HG02870 (cell line): ENCODE measurements at regions not wholly inside any gene's neighbourhood (a gene's known extent, or its start where the extent isn't known, plus 50 kb on each side); places are given as distances from the start of the nearest gene placed in this dataset.

Source experiments
- ATAC-seq: cut with Tn5 transposase; IDR thresholded peaks from one replicate; pipeline ENCODE4 v1.9.1; 2021; ENCODE audit warnings: mild to moderate bottlenecking, moderate library complexity; ENCODE audit not compliant: unreplicated experiment

DNA sequence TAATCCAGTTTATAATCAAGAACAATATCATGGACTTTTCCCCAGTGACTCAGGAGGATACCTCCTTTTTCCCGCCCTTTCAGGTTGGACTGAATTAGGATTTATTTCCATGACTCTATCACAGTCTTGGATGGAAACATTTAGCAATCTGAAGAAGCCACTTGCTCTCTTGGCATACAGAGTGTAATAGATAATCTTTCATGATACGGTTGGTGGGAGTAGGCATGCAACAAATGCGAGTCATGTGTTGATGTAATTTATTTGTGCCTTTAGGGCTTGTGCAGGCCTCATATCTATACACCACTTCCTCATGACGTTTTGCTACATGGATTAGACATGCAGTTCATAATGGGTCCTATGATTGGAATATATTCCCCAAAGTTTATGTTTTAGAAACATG is 54.2 kb upstream of the MCTP2 start:
- ATAC-seq: no peak

DNA sequence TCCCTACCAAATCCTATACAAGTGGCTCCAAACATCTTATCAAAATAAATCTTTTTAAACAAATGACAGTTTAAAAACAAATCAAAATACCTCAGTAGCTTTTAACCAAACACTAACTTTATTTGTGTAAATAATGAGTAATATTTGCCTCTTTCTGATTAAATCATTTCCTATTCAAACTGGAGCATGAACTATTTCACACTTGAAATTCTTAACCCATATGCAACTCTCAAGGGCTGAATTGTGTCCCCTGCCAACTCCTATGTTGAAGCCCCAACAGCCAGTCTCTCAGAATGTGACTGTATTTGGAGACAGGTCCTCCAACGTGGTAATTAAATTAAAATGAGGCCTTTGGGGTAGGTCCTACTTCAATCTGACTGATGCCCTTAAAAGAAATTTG is 55.9 kb upstream of the MCTP2 start:
- ATAC-seq: no peak

DNA sequence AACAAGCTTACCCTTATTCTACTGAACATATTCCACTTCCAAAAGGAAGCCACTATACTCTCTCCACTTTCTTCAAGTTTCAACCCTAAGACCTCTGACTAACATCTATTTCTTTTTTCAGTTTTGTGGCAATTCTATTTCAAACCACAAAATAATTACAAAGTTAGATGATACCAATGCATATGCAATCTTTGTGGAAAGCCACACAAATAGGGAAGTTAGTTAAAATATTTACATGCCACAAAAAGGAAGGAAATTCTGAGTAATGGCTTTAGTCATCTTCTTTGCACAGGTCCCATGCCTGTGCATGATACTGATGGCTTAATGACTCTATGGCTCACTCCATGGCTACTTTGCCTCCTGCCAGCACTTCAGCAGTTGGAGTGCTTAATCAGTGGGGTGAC is 57.0 kb upstream of the MCTP2 start:
- peak; percentile 79 for ATAC-seq

DNA sequence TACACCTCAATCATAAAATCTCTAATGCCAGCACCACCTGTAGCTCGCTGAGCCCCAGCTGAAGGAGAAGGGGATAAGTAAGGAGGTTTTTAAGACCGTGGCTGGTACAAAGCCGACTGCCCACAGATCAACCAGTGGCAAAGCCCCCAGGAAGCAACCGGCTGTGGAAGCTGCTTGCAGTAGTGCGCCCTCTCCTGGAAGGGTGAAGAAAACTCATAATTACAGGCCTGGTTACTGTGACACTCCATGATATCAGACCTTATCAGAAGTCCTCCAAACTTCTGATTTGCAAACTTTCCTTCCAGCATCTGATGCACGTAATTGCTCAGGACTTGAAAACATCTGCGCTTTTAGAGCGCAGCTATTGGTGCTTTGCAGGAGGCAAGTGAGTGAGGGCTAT is 63.1 kb upstream of the MCTP2 start:
- ATAC-seq: no peak

DNA sequence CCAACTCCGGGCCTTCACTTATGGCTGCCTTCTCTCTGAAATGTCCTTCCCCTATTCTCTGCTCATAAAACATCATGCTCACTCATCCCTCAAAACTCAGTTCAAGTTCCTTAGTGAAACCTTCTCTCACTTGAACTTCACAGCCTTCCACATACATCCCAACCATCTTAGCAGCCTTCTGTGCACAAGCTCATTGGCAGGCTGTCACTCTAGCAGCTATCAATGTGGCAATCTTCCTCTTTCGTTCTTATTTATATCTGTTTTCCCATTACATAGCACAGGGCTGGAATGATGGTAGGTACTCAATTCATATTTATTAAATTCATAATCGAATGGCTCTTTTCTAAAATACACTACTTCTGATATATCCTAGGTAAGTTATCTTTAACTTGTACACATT is 66.4 kb upstream of the MCTP2 start:
- no peak for ATAC-seq

DNA sequence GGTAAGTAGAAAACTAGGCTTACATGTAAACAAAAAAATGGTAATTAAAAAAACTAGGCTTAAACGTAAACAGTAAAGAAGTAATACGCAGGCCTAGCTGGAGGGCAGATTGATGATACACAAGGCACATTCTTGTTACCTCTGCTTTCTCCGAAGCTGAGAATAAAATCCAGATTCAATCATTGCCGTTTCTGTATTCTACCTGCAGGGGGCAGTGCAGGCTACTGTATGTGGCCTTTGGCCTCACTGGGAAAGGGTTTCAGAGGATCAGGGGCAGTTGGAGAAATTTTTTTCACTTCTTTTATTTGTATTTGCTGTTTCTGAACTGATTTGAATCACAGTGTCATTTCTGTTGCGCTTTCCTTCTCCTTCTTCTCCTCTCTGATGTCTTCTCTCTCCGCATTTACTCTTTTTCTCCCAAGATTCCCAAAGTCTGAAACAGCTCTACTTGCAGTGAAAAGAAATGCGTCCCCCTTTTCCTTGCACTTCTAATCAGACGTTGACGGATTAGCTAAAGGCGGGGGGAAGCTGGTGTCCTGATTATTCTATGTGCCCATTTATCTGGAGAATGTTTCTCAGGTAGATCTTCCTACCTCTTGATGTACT is 67.1 kb upstream of the MCTP2 start:
- ATAC-seq: no peak

DNA sequence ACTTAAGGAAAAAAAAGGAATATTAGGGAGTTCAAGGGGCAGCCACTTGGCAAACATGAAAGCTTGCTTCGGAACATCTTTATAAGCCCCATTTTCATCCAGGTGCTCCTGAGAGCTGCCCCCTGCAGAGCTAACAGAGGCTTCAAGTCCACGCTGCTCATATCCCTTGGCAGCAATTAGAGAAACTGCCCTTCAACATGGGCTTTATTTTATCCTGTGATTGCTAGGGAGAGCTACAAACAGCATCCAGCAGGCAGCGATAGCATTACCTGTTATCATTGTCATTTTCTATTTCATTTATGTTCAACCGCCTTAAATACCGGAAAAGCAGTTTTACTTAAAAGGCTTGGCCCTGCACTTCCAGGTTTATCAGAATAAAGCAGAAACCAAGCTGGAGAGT is 68.4 kb upstream of the MCTP2 start:
- no peak for ATAC-seq

DNA sequence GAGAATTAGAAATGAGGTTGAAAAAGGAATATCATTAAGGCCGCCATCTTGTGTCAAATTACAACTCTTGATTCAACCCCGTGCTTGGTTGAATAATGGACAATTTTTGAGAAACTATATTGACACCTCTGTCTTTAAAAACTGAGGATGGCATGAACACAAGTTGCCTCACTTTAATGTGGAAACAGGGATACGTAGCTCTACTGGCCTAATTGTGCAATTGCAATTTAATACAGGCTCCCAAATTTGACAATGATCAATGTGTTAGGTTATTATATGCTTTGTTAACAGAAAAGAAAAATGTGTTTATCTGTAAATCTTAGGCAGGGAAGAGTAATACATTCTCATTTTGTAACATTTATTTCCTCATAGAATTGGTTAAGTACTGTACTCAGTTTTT is 77.1 kb upstream of the MCTP2 start:
- ATAC-seq: no peak

DNA sequence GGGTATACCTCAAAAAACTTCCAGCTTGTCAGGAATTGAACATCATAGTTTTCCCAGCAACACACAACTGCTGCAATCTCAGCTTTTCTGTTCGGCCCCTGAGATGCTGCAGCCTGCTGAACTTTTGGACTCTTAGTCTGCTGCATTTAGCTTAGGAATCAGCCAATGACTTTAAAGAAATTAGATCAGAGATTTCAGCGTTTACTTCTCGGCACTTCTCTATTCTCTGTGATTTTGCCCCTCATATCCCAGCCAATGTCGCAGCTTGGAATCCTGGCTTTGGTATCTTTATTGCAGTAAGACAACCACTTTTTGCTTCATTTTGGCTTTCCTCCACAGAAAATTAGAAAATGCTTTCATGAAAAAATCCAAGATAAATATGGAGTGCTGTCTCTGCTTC is 86.3 kb upstream of the MCTP2 start:
- ATAC-seq: no peak

DNA sequence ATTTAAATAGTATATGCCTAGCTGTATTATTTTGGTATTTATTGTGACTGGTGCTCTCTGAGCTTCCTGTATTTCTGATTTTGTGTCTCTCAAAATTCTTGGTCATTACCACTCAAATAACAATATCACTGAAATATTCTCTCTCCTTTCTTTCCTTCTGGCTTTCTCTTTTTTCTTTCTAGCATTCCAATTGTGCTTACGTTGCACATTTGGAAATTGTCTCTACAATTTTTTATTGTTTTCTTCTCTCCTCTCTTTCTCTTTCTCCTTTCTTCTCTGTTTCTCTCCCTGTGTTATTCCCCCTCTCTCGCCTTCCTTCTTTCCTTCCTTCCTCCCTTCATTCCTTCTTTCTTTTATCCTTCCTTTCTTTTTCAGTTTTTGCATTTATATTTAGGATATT is 89.6 kb upstream of the MCTP2 start:
- ATAC-seq: no peak

DNA sequence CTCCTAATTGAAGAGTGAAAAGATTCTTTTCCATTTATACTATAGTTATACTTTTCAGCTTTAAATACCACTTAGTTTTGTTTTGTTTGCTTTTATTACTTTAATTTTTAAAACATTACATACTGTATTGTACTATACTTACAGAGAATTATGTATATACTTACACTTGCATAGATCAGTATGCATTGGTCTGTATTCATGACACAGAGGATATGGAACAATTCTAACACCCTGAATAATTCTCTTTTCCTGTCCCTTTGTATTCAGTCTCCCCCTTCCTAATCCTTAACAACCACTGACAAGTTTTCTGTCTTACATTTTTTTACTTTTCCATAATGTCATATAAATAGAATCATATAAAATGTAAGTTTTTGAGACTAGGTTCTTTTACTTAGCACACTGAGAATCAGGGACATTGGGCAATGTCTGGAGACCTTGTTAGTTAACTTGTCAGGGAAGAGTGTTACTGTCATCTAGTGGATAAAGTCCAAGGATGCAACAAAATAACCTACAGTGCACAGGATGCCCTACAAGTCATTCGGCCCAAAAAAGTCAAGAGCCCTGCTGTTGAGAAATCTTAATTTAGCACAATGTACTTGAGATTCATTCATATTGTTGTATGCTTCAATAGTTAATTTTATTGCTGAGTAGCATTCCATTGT is 95.7 kb upstream of the MCTP2 start:
- ATAC-seq: no peak

DNA sequence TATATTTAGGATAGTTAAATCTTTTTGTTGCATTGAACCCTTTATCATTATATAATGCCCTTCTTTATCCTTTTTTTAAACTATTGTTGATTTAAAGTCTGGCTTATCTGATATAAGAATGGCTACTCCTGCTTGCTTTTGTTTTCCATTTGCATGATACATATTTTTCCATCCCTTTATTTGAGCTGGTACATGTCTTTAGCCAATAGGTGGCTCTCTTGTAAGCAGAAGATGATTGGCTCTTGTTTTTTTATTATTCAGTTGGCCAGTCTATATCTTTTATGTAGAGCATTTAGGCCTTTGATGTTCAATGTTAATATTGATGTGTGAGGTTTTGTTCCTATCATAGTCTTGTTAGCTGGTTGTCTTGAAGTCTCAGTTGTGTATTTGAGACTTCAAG is 99.5 kb upstream of the MCTP2 start:
- no peak for ATAC-seq

DNA sequence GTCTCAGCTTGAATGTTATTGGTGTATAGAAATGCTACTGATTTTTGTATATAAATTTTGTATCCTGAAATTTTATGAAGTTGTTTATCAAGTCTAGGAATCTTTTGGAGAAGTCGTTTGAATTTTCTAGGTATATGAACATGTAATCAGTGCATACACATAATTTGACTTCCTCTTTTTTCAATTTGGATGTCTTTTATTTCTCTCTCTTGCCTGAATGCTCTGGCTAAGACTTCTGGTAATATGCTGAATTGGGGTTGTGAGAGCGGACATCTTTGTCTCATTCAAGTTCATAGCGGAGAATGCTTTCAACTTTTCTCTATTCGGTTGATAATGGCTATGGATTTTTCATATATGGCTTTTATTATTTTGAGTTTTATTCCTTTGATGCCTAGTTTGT is 100.9 kb upstream of the MCTP2 start:
- no peak for ATAC-seq

DNA sequence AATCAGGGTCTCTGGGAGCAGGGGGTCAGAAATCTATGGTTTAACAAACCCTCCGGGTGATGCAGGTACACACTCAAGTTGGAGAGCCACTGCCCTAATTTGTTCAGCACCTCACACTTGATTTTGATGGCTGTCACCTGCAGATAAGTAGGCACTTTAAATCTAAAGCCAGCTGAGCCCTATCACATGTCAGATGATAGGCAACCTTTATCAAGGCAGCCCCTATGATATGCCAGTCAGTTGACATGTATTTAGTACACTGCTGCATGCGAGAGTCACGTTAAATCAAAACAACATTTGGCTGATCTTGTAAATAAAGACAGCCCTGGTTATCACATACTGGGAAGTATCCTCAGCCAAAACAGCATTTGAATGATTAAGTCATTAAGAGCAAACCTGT is 104.4 kb upstream of the MCTP2 start:
- ATAC-seq: no peak

DNA sequence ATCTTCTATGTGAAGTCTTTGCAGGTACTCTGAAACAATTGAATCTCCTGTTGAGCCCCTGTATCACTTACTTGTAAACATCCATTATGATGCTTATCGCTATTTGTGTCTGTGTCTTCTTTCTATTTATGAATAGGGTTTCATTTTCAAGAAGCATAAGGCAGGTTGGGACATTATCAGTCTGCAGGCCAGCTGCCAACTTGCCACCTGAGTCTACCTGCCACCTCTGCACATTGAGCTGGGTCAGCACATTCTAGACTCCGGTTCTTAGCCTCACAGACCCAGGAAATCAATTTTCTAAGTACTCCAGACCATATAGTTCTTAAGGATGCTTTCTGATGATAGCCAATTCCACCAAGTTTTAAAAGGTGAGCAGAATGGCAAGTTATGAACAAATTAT is 105.7 kb upstream of the MCTP2 start:
- ATAC-seq: no peak

DNA sequence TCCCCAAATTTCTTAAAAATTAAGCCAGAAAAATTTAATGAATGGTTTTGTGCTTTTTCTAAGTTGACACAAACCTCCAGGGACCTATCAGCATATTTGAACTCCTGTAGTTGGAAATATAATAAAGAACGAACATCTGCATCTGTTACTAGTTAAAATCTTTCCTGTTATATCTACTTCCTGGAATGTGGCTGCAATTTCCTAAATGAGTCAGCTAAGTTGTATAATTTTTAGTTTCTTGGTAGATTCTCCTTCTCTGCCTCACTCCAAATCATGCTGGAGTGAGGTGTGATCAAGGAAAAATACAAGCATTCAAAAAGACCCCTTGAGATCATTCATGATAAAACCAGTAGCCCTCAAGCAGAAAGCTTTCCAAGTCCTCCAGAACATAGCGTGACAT is 106.2 kb upstream of the MCTP2 start:
- ATAC-seq: no peak

DNA sequence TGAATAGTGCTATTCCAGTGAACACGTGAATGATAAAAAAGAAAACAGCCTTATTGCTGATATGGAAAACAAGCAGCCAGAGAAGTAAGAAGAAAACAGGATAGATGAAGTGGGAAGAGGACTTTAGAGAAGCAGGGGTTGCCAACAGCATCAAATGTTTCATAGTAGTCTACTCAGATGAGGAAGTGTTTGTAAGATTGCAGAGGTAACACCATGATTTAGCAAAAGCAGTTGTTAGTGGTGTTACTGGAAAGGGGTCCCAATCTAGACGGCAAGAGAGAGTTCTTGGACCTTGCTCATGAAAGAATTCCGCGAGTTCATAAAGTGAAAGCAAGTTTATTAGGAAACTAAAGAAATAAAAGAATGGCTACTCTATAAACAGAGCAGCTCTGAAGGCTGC is 108.8 kb upstream of the MCTP2 start:
- no peak for ATAC-seq

DNA sequence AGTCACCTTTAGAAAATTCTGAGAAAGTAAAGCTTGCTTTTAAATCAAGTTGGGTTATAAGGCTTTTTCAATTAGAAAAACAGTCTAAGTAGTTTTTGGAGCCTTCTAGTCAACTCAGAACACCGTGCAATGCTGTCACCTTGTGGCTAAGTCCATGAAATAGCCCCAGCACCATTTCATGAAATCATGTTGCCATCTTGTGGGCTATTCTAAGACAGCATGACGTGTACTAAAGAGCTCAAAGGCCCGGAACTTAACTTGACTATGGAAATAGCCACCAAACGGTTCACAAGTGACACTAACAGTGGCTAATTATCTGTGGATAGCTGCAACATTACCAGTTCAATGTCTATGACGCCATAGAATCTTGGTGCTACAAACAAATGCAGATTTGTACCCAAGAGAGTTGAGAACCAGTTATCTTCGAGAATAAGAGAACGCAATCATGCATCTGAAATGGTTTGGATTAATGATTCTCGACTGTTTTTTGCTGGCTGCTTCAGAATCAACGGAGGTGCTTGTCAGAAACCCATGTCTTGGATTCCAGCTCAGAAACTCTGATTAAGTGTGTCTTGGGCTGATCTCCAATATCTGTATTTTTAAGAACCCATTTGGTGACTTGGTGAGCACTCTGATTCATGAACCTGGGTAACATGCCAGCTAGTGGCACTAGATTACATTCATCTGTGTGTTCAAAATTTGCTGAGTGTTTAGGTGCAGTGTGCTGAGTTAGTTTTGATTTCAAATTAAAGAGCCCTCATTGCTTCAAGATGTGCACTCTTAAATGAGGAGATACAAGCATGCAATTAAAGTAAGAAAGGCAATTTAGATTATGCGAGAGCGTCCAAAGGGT is 111.2 kb upstream of the MCTP2 start:
- ATAC-seq: peak; percentile 99

DNA sequence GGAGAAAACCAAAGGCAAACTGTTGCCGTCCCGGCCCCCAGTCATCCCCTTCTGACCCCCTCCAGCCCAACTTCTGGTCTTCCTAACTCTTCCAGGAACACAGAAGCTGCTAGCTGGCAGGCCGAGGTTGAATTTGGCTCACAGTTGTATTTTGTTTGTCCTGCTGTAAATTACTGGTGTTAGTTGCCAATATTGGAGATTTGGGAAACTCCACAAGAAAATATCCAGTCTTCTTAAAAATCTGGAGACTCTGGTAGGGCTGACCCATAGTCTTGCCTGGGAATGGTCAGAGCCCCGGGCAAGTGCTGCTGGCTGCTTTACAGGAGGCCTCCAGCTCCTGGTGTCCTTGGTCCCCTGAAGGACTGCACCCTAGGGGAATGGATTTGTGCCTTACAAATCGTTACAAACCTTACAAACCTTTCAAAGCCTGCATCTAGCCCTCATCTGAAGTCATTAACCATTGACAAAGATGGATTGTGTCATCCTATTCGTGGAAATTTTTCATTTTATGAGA is 112.0 kb upstream of the MCTP2 start:
- no peak for ATAC-seq

DNA sequence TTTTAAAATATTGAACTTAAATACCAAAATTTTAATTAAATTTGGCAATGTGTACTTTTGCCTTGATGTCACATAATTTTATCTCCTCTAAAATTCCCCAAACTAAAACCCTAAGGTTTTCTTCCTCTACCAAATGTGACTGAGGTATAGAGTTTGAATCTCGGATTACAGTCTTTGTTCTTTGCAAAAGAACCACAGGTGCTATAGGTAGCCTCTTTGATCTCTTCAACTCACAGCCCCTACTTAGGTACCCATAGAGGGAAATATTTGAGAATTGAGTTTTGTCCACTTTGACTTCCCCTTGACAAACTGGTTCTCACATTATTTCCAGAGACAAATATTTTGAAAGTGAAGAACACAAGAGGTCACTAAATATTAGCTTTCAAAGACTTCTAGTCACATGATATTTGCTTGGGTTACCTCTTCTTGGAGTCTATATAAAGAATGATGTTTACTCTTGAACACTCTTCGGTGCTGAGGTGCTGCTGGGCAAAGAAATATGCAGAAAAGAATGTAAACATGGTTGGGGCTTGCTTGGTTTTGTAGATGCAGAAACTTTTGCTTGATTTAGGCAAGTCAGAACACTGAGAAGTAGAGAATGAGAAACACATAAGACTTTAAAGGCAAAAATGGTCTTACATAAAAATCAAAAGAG is 120.8 kb upstream of the MCTP2 start:
- ATAC-seq: no peak

DNA sequence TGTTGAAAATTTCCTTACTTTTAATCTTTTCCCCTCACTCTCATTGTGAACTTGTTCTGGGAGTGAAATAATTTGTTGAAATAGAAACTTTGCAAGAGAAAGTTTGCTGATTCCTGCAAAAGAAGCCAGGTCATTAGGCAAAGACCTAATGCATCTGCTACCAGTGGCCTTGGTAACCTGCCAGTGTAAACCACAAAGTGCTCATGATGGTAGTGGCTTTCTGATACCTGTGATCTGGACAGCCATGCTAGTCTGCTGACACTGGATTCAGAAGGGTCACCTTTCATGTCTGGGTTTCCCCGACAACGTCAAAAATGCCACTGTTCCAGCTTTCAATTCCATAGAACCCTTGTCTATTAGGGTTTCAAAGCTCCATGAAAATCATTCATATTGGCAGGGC is 123.7 kb upstream of the MCTP2 start:
- ATAC-seq: no peak

DNA sequence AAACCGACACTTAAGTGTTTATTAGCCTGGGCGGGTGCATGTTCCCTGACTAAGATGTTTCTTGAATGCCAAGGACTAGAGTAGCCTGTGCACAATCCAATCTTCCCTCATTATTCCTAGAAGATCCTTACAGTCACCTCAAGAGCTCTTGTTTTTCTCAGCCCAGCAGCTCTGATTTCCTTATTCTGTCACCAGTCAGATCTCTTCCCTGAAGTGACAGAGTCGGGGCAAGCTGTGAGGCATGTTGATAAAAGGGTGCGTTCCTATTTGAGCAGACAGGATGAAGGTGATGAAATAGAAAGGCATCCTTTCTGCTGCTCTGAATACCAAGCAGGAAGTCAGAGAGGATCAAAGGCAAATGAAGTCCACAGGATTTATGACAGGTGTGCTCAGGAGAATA is 125.6 kb upstream of the MCTP2 start:
- no peak for ATAC-seq
